GM23338 (cell line): ENCODE measurements at regions not wholly inside any gene's neighbourhood (a gene's known extent, or its start where the extent isn't known, plus 50 kb on each side); places are given as distances from the start of the nearest gene placed in this dataset.

Source experiments
- ATAC-seq: fragments of 200-7000 bp; cut with Tn5 transposase; 3 replicates; pipeline ENCODE4 v1.9.1; 2020
- DNase-seq: peaks from one replicate; pipeline ENCODE4 v3.0.0-alpha.2; 2015; ENCODE audit warnings: low spot score
- H2AFZ ChIP-seq: fragments of 200-600 bp; sonication (generic); 2 replicates; pipeline ENCODE4 v1.8.0; 2016; ENCODE audit warnings: antibody characterized with exemption, mild to moderate bottlenecking, moderate library complexity
- H3F3A ChIP-seq: fragments of 200-600 bp; sonication (generic); replicated peaks from 2 replicates; pipeline ENCODE4 v1.8.0; 2017; ENCODE audit warnings: antibody characterized with exemption, mixed run types, low read depth
- H3K27ac ChIP-seq: fragments of 200-600 bp; sonication (generic); 2 replicates; pipeline ENCODE4 v1.6.1; 2016; ENCODE audit warnings: low read depth
- H3K27me3 ChIP-seq: fragments of 200-600 bp; sonication (generic); 2 replicates; pipeline ENCODE4 v1.8.0; 2016; ENCODE audit warnings: mild to moderate bottlenecking, mixed run types, moderate library complexity; ENCODE audit not compliant: insufficient read depth
- H3K36me3 ChIP-seq: fragments of 200-600 bp; sonication (generic); 2 replicates; pipeline ENCODE4 v1.8.0; 2016; ENCODE audit warnings: mild to moderate bottlenecking; ENCODE audit not compliant: insufficient read depth
- H3K4me1 ChIP-seq: fragments of 200-600 bp; sonication (generic); 2 replicates; pipeline ENCODE4 v1.8.0; 2016; ENCODE audit warnings: mild to moderate bottlenecking, moderate library complexity; ENCODE audit not compliant: insufficient read depth
- H3K4me2 ChIP-seq: fragments of 200-600 bp; sonication (generic); 2 replicates; pipeline ENCODE4 v1.7.1; 2017; ENCODE audit warnings: mixed run types
- H3K4me3 ChIP-seq: fragments of 200-600 bp; sonication (generic); 2 replicates; pipeline ENCODE4 v1.6.1; 2016; ENCODE audit warnings: mixed run types
- H3K79me2 ChIP-seq: fragments of 200-600 bp; sonication (generic); replicated peaks from 2 replicates; pipeline ENCODE4 v1.8.0; 2017; ENCODE audit warnings: mild to moderate bottlenecking; ENCODE audit not compliant: insufficient read depth
- H3K9me2 ChIP-seq: fragments of 200-600 bp; sonication (generic); 2 replicates; pipeline ENCODE4 v1.8.0; 2017; ENCODE audit not compliant: insufficient read depth
- H4K20me1 ChIP-seq: fragments of 200-600 bp; sonication (generic); replicated peaks from 2 replicates; pipeline ENCODE4 v1.8.0; 2017; ENCODE audit warnings: mild to moderate bottlenecking; ENCODE audit not compliant: insufficient read depth
- H3K27ac Mint-ChIP-seq: 2 replicates; pipeline ENCODE4 v1.8.0; 2020; ENCODE audit warnings: inconsistent platforms, mild to moderate bottlenecking, moderate library complexity, mixed read lengths
- H3K27me3 Mint-ChIP-seq: 3 replicates; pipeline ENCODE4 v1.8.0; 2022; ENCODE audit warnings: low read depth, mild to moderate bottlenecking, moderate library complexity, mixed read lengths, inconsistent platforms; ENCODE audit not compliant: insufficient read depth, poor library complexity
- H3K36me3 Mint-ChIP-seq: 3 replicates; pipeline ENCODE4 v1.8.0; 2021; ENCODE audit warnings: low read depth, mild to moderate bottlenecking, inconsistent platforms, moderate library complexity, mixed read lengths
- H3K4me1 Mint-ChIP-seq: 3 replicates; pipeline ENCODE4 v1.8.0; 2020; ENCODE audit warnings: mild to moderate bottlenecking, inconsistent platforms, mixed read lengths
- H3K4me3 Mint-ChIP-seq: 3 replicates; pipeline ENCODE4 v1.8.0; 2021; ENCODE audit warnings: moderate library complexity, mild to moderate bottlenecking, inconsistent platforms, mixed read lengths
- H3K9me3 Mint-ChIP-seq: 3 replicates; pipeline ENCODE4 v1.8.0; 2020; ENCODE audit warnings: moderate library complexity, mild to moderate bottlenecking, inconsistent platforms, mixed read lengths
- CREB1 ChIP-seq: fragments of 250-450 bp; sonication (Bioruptor Pico); IDR thresholded peaks from 2 replicates; pipeline ENCODE4 v1.5.0; 2020; ENCODE audit warnings: low read depth, mild to moderate bottlenecking, moderate library complexity
- NANOG ChIP-seq: IDR thresholded peaks from 2 replicates; pipeline ENCODE4 v1.6.1; 2016; ENCODE audit warnings: antibody characterized with exemption, borderline replicate concordance
- POLR2AphosphoS5 ChIP-seq: IDR thresholded peaks from 2 replicates; pipeline ENCODE4 v1.6.1; 2016; ENCODE audit warnings: antibody characterized with exemption, low read depth
- ZNF331 ChIP-seq: fragments of 250-450 bp; sonication (Bioruptor Pico); IDR thresholded peaks from 2 replicates; pipeline ENCODE4 v1.5.0; 2020; ENCODE audit warnings: low read depth, mild to moderate bottlenecking, moderate library complexity
- TF ChIP-seq, protein P1 (sequence below), 2 experiments: fragments of 200-600 bp in 1 of 2; sonication (generic) in 1 of 2; conservative IDR thresholded peaks; 2 replicates each; pipeline versions ENCODE4 v1.5.1 to v1.6.1; 2016 to 2017; ENCODE audit warnings: antibody characterized with exemption in 2 of 2, low read depth in 2 of 2, mild to moderate bottlenecking in 2 of 2, moderate library complexity in 1 of 2
- TF ChIP-seq, protein P2 (sequence below): IDR thresholded peaks from one replicate; pipeline ENCODE4 v1.6.1; 2018; ENCODE audit warnings: antibody characterized with exemption; ENCODE audit not compliant: unreplicated experiment
- TF ChIP-seq, protein P3 (sequence below): IDR thresholded peaks from 2 replicates; pipeline ENCODE4 v1.6.1; 2016; ENCODE audit warnings: antibody characterized with exemption

- TF ChIP-seq, protein P1, sequence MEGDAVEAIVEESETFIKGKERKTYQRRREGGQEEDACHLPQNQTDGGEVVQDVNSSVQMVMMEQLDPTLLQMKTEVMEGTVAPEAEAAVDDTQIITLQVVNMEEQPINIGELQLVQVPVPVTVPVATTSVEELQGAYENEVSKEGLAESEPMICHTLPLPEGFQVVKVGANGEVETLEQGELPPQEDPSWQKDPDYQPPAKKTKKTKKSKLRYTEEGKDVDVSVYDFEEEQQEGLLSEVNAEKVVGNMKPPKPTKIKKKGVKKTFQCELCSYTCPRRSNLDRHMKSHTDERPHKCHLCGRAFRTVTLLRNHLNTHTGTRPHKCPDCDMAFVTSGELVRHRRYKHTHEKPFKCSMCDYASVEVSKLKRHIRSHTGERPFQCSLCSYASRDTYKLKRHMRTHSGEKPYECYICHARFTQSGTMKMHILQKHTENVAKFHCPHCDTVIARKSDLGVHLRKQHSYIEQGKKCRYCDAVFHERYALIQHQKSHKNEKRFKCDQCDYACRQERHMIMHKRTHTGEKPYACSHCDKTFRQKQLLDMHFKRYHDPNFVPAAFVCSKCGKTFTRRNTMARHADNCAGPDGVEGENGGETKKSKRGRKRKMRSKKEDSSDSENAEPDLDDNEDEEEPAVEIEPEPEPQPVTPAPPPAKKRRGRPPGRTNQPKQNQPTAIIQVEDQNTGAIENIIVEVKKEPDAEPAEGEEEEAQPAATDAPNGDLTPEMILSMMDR (conservative IDR thresholded peaks at IDR 0.05; ENCODE audit: low read depth in 2 of 2), result no peak
- TF ChIP-seq, protein P2, sequence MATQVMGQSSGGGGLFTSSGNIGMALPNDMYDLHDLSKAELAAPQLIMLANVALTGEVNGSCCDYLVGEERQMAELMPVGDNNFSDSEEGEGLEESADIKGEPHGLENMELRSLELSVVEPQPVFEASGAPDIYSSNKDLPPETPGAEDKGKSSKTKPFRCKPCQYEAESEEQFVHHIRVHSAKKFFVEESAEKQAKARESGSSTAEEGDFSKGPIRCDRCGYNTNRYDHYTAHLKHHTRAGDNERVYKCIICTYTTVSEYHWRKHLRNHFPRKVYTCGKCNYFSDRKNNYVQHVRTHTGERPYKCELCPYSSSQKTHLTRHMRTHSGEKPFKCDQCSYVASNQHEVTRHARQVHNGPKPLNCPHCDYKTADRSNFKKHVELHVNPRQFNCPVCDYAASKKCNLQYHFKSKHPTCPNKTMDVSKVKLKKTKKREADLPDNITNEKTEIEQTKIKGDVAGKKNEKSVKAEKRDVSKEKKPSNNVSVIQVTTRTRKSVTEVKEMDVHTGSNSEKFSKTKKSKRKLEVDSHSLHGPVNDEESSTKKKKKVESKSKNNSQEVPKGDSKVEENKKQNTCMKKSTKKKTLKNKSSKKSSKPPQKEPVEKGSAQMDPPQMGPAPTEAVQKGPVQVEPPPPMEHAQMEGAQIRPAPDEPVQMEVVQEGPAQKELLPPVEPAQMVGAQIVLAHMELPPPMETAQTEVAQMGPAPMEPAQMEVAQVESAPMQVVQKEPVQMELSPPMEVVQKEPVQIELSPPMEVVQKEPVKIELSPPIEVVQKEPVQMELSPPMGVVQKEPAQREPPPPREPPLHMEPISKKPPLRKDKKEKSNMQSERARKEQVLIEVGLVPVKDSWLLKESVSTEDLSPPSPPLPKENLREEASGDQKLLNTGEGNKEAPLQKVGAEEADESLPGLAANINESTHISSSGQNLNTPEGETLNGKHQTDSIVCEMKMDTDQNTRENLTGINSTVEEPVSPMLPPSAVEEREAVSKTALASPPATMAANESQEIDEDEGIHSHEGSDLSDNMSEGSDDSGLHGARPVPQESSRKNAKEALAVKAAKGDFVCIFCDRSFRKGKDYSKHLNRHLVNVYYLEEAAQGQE, result no peak
- no peak for TF ChIP-seq POLR2AphosphoS5
- TF ChIP-seq, protein P3, sequence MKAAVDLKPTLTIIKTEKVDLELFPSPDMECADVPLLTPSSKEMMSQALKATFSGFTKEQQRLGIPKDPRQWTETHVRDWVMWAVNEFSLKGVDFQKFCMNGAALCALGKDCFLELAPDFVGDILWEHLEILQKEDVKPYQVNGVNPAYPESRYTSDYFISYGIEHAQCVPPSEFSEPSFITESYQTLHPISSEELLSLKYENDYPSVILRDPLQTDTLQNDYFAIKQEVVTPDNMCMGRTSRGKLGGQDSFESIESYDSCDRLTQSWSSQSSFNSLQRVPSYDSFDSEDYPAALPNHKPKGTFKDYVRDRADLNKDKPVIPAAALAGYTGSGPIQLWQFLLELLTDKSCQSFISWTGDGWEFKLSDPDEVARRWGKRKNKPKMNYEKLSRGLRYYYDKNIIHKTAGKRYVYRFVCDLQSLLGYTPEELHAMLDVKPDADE, result no peak
These were observed 953.5 kb downstream of the CDH11 start (continued) for GRCh38 chr16:64168371-64168770.

DNA sequence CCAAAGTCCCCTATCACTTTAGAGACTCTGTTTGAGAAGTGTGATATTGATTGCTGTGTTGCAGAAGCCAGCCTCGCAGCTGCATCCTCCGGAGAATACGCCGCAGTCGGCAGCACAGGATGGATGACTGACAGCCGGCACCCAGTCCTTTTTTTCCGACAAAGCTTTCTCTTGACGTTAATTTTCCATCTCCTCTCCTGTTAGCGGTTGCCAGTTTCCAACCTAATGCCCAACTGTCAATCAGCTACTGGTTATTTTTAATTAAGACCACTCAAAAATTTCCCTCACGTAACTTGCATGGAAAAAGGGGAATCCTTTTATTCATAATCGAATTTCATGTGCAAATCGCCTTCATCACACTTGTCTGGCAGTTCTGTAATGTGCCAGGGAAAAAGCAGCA is 953.9 kb downstream of the CDH11 start:
- Histone ChIP-seq H3K36me3 (no peaks in the 10 kb centered on the region), H3K4me1 (no peaks in the 10 kb centered on the region), H3K27me3 (no peaks in the 10 kb centered on the region), H3K4me3 (no peak overlapping the region), H2AFZ (no peak overlapping the region), H3K9me2 (no peaks in the 10 kb centered on the region), H4K20me1 (no peaks in the 10 kb centered on the region), H3K79me2 (no peaks in the 10 kb centered on the region), H3K27ac (no peak overlapping the region), H3F3A (no peaks in the 10 kb centered on the region), H3K4me2 (no peak overlapping the region)
- H3K27me3 Mint-ChIP-seq, result peaks cover 3% of the 10 kb centered on the region
- DNase-seq, result no peak
- no peak overlapping the region for H3K27ac Mint-ChIP-seq
- no peak for TF ChIP-seq POLR2AphosphoS5
- TF ChIP-seq, protein P3, result no peak
- no peak for TF ChIP-seq ZNF331 (CRISPR knock-in tag)
- no peak for ATAC-seq
- H3K4me3 Mint-ChIP-seq, result no peak overlapping the region
- no peaks in the 10 kb centered on the region for H3K36me3 Mint-ChIP-seq
- H3K9me3 Mint-ChIP-seq, result no peaks in the 10 kb centered on the region
- H3K4me1 Mint-ChIP-seq, result no peaks in the 10 kb centered on the region

DNA sequence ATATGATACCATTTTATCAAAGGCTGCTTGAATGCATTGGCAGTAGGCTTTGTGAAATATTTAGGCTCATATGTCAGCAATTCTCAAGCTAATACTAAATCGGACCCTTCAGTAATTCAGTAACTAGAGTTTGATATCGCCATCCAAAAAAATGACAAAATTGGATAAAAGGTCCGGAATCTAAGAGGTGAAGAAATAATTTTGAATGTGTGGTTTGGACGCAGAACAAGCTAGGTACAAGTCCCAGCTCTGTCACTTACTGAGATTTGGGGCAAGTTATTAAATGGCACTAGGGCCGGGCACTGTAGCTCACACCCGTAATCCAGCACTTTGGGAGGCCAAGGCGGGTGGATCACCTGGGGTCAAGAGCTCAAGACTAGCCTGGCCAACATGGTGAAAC is 956.5 kb downstream of the CDH11 start:
- Histone ChIP-seq H2AFZ (no peak overlapping the region), H3F3A (no peaks in the 10 kb centered on the region), H3K4me2 (no peak overlapping the region), H3K27me3 (no peaks in the 10 kb centered on the region), H3K4me3 (no peak overlapping the region), H4K20me1 (no peaks in the 10 kb centered on the region), H3K9me2 (no peaks in the 10 kb centered on the region), H3K4me1 (no peaks in the 10 kb centered on the region), H3K79me2 (no peaks in the 10 kb centered on the region), H3K36me3 (no peaks in the 10 kb centered on the region), H3K27ac (no peak overlapping the region)
- H3K9me3 Mint-ChIP-seq, result no peaks in the 10 kb centered on the region
- no peak overlapping the region for H3K4me3 Mint-ChIP-seq
- H3K4me1 Mint-ChIP-seq, result no peaks in the 10 kb centered on the region
- no peak for DNase-seq
- no peak for ATAC-seq
- no peak overlapping the region for H3K27ac Mint-ChIP-seq
- H3K36me3 Mint-ChIP-seq, result no peaks in the 10 kb centered on the region
- H3K27me3 Mint-ChIP-seq, result peaks cover 3% of the 10 kb centered on the region
- no peak for TF ChIP-seq NANOG
- TF ChIP-seq, protein P2, result no peak
- no peak for TF ChIP-seq CREB1 (CRISPR knock-in tag)
